GM18868 (cell line): ENCODE measurements at regions not wholly inside any gene's neighbourhood (a gene's known extent, or its start where the extent isn't known, plus 50 kb on each side); places are given as distances from the start of the nearest gene placed in this dataset.

ENCODE experiments used
- ATAC-seq: cut with Tn5 transposase; IDR thresholded peaks from one replicate; pipeline ENCODE4 v1.9.1; 2021; ENCODE audit warnings: mild to moderate bottlenecking, moderate library complexity; ENCODE audit not compliant: unreplicated experiment

DNA sequence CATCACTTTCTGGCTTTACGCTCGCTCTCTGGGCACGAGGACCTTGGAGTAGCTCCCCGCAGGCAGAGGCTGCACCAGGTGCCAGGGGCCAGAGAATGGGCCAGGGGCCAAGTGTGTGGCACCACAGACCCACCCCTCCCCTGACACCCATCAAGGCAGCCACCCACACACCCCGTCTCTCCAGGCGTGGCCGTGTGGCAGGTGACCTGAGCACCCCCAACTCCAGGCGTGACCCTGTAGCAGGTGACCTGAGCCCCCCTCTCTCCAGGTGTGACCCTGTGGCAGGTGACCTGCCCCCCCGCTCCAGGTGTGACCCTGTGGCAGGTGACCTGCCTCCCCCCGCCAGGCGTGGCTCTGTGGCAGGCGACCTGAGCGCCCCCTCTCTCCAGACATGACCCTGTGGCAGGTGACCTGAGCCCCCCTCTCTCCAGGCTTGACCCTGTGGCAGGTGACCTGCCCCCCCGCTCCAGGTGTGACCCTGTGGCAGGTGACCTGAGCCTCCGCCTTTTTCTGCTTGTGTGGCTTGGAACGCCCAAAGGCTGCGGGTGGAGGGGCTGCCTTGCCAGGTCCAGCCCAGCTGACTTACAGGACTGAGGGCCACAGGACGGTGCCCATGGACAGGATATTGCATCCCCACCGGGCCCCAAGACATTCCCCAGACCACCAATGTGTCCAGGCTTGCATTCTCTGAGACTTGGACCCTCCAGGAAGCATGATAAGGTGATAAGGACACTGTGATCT is 667.2 kb downstream of the BRD1 start:
- no peak for ATAC-seq

GRCh38 chr22:49159711-49160110 is 668.0 kb downstream of the BRD1 start:
- ATAC-seq: no peak

DNA sequence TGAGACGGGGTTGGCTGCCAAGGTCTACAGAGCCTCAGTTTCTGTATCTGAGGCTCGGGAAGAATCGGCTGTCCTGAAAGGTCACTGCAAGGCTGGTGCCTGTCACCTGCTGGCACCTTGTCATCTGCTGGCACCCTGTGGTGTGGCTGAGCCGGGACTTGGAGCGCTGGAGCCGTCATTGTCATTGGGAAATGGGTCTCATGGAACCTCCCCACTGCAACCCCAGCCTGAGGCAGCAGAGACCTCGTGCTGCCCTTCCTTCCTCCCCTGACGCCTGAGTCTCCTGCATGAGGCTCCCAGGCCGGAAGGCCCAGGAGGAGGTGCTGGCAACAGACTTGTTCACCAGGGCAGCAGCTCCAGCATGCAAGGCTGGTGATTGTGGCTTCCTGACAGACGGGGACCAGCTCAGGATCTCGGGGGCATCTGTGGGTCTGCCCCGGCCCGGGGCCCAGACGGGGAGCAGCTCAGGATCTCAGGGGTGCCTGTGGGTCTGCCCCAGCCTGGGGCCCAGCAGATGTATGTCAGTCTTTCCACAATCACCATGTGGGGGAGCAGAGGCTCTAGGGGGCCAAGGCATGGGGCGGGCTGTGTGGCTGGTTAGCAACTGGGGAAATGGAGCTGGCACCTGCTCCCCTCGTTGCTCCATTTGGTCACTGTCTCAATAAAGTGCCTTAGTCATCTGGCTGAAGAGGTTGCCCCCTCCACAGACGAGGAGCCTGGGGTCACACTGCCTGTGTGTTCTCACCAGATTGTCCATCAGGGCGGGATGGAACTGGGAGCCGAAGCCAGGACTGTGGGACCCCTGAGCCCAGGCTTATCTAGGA is 668.7 kb downstream of the BRD1 start:
- ATAC-seq: no peak

GRCh38 chr22:49157529-49158339 is 669.9 kb downstream of the BRD1 start:
- no peak for ATAC-seq

- no peak for ATAC-seq
Observed at GRCh38 chr22:49156662-49157285, 670.9 kb downstream of the BRD1 start.

DNA sequence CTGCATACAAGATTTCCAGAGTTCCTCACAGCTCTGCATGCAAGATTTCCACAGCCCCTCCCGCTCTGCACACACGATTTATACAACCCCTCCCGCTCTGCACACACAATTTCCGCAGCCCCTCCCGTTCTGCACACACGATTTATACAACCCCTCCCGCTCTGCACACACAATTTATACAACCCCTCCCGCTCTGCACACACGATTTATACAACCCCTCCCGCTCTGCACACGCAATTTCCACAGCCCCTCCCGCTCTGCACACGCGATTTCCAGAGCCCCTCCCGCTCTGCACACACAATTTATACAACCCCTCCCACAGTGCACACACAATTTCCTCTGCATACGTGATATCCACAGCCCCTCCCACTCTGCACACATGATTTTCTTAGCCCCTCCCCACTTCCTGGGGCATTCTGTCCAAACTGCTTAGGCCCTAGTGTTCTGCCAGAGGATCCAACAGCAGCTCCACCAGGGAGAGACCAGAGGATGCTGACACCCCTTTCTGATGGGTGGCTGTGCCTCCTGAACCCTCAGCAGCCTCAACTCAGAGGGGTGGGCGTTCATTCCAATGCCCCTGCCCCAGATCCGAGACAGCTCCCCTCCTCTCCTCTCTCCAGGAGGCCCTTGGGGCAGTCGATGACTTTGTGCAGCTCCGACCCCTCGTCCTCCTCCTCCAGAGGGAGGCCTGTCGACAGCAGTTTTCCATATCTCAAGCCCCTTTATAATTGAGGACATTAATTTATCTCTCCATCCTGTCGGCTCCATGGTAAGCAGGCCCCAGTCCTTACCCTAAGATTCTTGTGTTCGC is 671.7 kb downstream of the BRD1 start:
- ATAC-seq: no peak

DNA sequence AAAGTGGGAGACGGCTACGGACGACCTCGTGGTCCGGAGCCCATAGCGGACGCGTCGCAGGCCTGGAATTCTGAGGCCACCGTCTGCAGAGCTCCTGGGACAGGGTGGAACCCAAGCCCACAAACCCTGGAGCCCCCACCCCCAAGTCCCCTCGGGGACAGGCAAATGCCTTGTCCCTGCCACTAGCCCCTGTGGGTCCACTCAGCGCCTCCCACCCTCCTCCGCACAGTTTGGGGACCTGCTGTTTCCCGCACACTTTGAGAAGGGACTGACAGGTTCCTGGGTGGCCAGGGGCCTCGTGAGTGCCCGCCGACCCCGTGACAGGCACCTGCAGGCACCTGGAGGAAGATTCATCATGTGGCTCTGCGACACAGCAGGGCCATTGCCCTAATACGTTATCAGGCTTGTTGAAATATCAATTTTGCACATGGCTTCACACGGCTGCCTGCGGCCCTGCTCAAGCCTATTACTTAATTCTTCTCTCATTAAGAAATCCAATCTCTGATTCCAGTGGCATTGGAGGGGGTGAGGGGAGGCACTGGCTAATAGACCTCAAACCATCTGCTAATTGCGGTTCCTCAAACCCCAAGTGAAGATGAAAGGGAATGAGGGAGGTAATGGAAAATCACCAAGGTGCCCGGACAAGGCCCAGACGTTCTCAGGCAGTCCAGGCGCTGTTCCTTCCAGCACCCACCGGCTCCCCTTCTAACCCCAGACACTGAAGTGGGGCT is 672.5 kb downstream of the BRD1 start:
- ATAC-seq: no peak

DNA sequence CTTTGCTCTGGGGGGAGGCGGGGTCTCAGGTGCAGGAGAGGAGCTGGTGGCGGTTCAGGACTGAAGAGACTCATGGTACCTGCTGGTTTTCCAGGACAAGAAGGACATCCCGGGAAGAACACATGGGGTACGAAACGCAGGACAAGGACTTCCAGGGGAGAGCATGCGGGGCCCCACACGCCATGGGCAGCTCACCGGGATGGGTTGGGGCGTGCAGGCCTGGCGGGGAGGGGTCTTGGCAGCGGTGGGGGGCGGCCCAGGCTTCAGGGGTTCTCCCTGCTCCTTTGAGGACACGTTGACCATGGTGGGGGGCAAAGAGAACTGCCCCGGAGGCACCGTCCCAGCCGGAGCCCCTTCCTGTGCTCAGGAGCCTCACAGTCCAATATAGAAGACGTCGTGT is 673.2 kb downstream of the BRD1 start:
- no peak for ATAC-seq

DNA sequence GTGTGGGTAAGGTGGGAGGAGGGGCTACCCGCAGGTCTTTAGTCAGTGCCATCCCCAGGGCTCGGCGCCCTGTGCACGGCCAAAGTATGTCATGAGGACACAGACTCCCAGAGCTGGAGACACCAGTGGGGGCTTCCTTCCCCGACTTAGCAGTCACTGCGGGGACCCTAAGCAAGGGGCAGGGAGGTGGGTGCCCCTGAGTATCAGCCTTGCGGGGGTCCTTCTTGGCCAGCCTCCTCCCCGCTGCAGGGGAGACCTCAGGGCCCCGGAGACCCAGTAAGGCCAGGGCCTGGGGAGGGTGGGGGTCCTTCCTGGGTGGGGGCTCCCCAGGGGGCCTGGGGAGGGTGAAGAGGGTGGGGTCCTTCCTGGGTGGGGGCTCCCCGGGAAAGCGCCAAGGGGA is 673.8 kb downstream of the BRD1 start:
- ATAC-seq: no peak

DNA sequence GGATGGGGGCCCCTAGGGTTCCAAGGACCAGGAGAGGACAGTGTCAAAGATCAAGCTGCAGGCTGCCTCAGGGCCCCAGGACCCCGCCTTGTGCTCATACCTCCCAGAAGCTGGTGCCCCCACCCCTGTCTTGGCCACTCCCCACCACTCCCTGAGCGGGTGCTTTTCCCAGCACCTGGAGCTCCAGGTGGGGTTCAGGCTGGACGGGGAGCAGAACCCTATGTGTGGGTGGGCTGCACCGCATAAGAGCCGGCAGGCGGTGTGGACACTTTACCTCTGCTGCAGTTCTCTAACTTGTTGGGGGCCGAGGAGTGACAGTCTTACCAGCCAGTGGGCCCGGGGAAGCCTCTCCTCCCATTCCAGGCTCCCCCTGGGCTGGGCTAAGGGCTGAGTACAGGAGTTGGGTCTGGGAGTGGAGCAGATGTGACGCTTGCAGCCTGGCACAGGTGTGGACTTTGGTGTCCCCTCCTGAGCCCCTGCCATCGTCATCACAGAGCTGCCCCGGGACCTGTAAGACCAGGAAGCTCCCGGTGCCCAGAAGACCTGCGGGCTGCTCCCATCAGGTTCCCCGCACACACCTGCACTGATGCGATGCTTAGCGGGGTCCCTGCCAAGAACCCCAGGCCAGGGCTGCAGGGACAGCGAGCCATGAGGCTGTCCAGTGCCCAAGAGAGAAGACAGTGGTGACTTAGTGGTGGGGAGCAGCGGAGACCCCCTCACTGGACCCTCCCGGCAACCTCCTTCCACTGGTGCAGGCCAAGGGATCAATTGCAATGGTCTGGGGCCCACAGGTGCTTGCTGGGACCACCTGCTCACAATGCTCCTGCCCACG is 674.5 kb downstream of the BRD1 start:
- no peak for ATAC-seq

DNA sequence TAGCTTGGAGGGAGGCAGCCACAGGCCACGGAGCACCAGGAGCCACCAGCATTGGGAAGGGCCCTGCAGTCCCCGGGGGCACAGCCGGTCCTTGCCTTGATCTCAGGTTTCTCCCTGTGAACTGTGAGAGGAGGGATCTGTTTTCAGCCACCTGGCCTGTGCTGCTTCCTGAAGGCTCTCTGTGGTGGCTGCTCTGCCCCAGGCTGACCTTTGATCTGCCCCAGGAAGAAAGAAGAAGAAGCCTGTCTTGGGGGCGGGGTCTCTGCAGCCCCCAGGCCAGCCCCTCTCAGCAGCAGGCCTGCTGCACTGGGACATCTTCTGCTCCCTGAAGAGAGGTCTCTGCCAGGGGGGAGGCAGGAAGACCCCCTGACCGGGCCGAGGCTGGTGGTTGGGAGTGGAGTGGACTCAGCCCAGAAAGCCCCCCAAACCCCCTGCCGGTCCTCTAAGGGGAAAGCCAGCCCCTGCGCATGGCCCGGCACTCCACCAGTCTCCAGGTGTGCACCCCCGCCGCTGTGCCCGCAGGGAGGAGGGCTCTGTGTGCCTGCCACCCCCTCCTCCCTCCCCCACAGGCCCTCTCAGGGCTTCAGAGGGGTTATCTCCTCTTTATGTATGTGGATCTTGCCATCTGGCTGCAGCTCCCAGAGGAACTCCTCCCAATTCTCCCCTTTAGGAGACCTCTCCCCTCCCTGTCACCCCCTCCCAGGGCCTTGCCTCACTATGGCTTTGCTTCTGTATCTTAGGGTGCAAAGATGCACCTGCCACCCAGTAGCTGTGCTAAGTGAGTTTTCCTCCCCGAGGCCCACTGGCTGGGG is 675.3 kb downstream of the BRD1 start:
- no peak for ATAC-seq

DNA sequence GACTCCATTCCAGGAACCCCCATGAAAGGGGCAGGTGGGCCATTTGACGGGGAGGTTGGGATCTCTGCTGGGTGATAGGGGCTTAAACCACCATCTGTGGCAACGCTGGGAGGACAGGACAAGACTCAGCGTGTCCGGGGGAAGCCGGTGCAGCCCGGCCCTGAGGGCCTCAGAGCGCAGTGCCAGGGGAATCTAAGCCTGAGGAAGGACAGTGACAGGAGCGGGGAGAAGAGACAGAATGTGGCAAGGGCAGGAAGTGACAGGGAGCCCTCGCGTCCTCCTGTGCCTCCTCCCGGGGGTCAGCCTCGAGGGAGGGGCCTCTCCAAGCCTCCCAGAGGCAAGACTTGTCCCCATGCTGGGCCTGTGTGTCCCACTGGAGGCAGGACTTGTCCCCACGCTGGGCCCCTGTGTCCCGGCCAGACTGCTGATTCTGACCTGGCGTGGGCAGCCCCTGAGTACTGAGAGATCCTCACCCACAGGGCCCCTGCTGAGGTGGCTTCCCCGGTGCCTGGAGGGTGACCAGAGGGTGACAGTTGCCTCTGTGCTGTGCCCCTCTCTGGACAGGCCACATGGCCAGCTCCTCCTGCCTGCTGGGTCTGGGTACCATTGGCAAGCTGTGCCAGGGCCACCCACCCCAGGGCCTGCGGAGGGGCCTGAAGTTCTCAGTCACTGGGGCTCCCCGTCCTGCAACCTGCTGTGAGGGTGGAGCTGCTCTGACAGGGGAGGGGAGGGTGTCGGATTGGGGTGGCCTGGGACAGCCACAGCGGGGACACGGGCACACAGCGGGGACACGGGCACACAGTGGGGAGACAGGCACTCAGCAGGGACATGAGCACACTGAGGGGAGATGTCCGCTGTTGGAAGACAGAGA is 676.2 kb downstream of the BRD1 start:
- no peak for ATAC-seq

DNA sequence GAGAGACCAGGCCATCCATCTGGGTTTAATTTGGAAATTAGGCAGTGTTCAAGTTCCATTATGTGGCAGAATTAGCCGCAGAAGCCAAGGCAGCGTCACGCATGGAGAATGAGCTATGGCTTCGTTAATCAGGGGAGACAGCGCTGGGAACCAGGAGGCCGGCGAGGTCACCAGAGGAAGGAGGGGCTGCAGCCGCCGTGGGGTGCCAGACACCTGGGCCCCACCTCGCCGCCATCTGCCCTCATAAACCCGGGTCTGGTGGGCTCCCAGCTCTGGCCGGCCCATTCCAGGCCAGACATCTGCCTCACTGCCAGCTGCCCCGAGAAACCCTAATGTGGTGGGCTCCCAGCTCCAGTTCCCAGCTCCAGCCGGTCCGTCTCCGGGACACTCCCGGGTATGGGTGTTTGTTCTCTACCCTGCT is 676.9 kb downstream of the BRD1 start:
- no peak for ATAC-seq

GRCh38 chr22:49149721-49150608 is 677.7 kb downstream of the BRD1 start:
- ATAC-seq: no peak

GRCh38 chr22:49148895-49149418 is 678.7 kb downstream of the BRD1 start:
- ATAC-seq: no peak
